Brain microvascular endothelial cell (primary cell): ENCODE measurements at regions not wholly inside any gene's neighbourhood (a gene's known extent, or its start where the extent isn't known, plus 50 kb on each side); places are given as distances from the start of the nearest gene placed in this dataset.

Source experiments
- DNase-seq: peaks from one replicate; pipeline ENCODE4 v3.0.0-alpha.2; 2020
- H3K27ac ChIP-seq: fragments of 250-450 bp; sonication (Bioruptor Pico); 2 replicates; pipeline ENCODE4 v1.5.1; 2020; ENCODE audit warnings: mild to moderate bottlenecking, moderate library complexity
- H3K27me3 ChIP-seq: fragments of 250-450 bp; sonication (Bioruptor Pico); replicated peaks from 2 replicates; pipeline ENCODE4 v1.5.1; 2020; ENCODE audit warnings: mild to moderate bottlenecking
- H3K36me3 ChIP-seq: fragments of 250-450 bp; sonication (Bioruptor Pico); replicated peaks from 2 replicates; pipeline ENCODE4 v1.5.1; 2020; ENCODE audit warnings: mild to moderate bottlenecking
- H3K4me3 ChIP-seq: 2 replicates; pipeline ENCODE4 v1.5.1; 2011; ENCODE audit warnings: low read depth, mild to moderate bottlenecking, control low read depth, low read length, moderate library complexity
- in situ Hi-C: cut with HindIII; loops from 2 replicates; pipeline ENCODE4 v1.10.0; 2017; ENCODE audit warnings: low sequenced_read_pairs, low pct_ligation_motif_present
- TF ChIP-seq, protein P1 (sequence below): IDR thresholded peaks from 2 replicates; pipeline ENCODE4 v1.5.1; 2011; ENCODE audit warnings: low read depth, mild to moderate bottlenecking, moderate library complexity, low read length, control low read depth, inconsistent platforms; ENCODE audit errors: missing control alignments

DNA sequence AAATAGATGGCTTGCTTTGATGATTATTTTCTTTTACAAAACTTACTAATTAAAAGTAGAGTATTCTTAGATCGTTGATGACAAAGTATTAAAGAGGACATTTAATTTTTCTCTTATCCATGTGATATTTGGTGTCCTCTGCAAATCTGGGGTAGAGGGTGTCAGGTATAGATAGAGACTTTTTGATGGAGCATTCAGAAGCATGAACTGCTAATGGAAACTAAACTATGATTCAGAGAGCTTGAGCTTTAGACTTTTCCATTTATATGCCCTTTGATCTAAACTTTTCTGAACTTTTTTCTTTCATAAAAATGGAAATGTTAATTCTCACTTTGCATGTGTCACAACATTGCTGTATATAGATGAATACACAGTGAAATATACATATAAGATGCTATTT is 619.7 kb downstream of the PLCL1 start:
- Histone ChIP-seq H3K27ac (no peak overlapping the region), H3K4me3 (no peak overlapping the region), H3K36me3 (no peaks in the 10 kb centered on the region), H3K27me3 (no peaks in the 10 kb centered on the region)
- no peak for DNase-seq
- in situ Hi-C loops, result no loop called here
- TF ChIP-seq, protein P1, sequence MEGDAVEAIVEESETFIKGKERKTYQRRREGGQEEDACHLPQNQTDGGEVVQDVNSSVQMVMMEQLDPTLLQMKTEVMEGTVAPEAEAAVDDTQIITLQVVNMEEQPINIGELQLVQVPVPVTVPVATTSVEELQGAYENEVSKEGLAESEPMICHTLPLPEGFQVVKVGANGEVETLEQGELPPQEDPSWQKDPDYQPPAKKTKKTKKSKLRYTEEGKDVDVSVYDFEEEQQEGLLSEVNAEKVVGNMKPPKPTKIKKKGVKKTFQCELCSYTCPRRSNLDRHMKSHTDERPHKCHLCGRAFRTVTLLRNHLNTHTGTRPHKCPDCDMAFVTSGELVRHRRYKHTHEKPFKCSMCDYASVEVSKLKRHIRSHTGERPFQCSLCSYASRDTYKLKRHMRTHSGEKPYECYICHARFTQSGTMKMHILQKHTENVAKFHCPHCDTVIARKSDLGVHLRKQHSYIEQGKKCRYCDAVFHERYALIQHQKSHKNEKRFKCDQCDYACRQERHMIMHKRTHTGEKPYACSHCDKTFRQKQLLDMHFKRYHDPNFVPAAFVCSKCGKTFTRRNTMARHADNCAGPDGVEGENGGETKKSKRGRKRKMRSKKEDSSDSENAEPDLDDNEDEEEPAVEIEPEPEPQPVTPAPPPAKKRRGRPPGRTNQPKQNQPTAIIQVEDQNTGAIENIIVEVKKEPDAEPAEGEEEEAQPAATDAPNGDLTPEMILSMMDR, result no peak

DNA sequence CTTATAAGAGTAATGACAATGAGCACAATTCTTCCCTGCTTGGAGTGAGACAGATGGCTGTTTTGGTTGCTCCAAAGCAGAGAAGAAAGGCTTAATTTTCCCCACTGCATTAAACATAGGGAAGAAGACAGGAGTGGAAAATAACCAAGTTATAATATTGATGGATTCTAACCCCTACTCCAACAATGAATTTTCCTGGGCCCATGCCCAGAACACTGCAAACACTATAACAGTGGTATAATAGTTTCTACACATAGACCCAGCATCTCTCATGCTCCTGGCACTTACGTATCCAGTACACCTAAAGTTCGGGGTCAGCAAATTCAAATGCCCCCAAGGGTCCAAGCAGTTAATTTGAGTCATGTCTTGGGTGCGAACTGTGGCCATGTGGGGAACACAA is 613.4 kb downstream of the PLCL1 start:
- no peak for DNase-seq
- no peaks in the 10 kb centered on the region for H3K27me3 ChIP-seq
- H3K4me3 ChIP-seq, result no peak overlapping the region
- H3K27ac ChIP-seq, result no peak overlapping the region
- TF ChIP-seq, protein P1, result no peak
- H3K36me3 ChIP-seq, result no peaks in the 10 kb centered on the region
- in situ Hi-C loops, result no loop called here

DNA sequence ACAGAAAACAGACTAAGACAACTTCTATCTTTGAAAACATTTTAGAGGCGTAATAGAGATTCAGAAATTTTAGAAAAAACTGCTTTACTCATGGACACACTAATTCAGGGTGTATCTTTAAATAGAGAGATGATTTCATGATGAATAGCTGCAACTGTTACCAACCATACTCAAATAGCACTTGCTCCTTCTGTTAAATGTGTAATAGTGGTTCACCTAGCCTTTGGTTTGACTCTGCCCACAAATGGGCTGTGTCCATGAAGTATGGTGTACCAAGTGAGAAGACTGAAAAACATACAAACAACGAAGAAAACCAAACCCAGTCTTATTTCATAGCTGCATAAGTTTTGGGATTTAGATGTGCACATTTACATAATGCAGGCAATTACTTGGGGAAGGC is 610.6 kb downstream of the PLCL1 start:
- no peaks in the 10 kb centered on the region for H3K36me3 ChIP-seq
- H3K27ac ChIP-seq, result no peak overlapping the region
- in situ Hi-C loops, result no loop called here
- no peaks in the 10 kb centered on the region for H3K27me3 ChIP-seq
- DNase-seq, result no peak
- no peak overlapping the region for H3K4me3 ChIP-seq
- TF ChIP-seq, protein P1, result no peak

DNA sequence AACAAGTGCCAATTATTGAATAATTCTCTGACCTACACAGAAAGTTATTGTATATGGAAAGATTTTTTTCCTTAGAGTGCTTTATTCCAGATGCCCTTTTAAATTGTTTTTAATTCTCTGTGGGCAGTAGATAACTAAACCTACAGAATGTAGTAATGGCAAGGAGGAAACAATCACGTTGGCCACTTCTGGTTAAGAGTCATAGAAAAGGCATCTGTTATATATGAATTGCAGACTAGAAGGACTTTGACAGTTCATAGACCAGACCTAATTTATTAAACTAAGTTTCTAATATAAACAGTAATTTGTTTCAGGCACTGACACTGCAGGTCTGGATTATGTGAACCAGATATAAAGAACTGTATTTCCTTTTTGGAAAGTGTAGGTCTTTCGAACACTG is 607.5 kb downstream of the PLCL1 start:
- Histone ChIP-seq H3K4me3 (no peak overlapping the region), H3K27ac (no peak overlapping the region), H3K36me3 (no peaks in the 10 kb centered on the region), H3K27me3 (no peaks in the 10 kb centered on the region)
- in situ Hi-C loops, result no loop called here
- no peak for DNase-seq
- TF ChIP-seq, protein P1, result no peak

DNA sequence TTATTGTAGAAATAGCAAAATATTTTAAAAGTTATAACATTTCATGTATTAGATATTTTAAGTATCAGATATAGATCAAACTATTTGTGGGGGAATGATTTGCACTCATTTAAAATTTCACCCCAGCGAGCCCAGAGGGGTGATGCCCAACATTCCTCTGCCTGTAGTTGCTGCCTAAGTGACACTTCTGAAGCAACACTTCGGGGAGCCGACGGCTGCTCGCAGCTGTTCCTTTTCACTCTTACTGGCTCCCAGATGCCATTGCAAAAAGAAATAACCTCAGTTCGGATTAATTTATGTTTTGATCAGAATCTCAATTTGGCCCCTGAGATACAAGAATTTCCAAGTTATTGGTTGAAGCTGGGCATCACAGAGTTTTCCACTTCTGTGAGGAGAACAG is 603.8 kb downstream of the PLCL1 start:
- H3K27me3 ChIP-seq, result no peaks in the 10 kb centered on the region
- DNase-seq, result no peak
- H3K27ac ChIP-seq, result no peak overlapping the region
- no peak overlapping the region for H3K4me3 ChIP-seq
- H3K36me3 ChIP-seq, result no peaks in the 10 kb centered on the region
- TF ChIP-seq, protein P1, result no peak
- in situ Hi-C loops, result no loop called here

DNA sequence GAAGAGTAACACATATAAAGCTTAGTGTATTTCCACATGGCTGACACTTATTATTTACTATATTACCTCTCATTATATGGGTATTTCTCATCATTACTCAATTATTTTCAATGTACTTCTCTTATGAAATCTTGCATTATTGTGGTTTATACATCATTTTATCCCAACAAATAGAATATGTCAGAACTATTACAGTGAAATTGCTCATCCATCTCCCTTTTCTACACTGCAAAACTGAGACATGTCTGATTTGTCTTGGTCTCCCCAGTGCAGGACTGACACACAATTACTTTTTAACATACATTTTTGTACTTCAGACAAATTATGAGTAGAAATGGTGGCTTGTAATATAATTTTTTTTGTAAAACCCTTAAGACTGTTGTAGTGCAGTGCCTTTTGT is 600.9 kb downstream of the PLCL1 start:
- DNase-seq, result no peak
- no peaks in the 10 kb centered on the region for H3K27me3 ChIP-seq
- H3K36me3 ChIP-seq, result no peaks in the 10 kb centered on the region
- no peak overlapping the region for H3K27ac ChIP-seq
- in situ Hi-C loops, result no loop called here
- TF ChIP-seq, protein P1, result no peak
- no peak overlapping the region for H3K4me3 ChIP-seq
